HepG2 (cell line): ENCODE measurements at regions not wholly inside any gene's neighbourhood (a gene's known extent, or its start where the extent isn't known, plus 50 kb on each side); places are given as distances from the start of the nearest gene placed in this dataset.
A peak's percentile ranks its signal among the peaks of the same experiment; 100 is the strongest.

Source experiments
- ATAC-seq: fragments of 200-7000 bp; cut with Tn5 transposase; 3 replicates; pipeline ENCODE4 v1.9.1; 2020; ENCODE audit warnings: mild to moderate bottlenecking, moderate library complexity
- BruUV-seq: library from RNA; stranded (reverse); fragments of 400-500 nt; replicated peaks from 2 replicates; lab custom pipeline; 2021; lab: Mats Ljungman, UMichigan
- CTCF ChIA-PET: fragments of 300-600 bp; formaldehyde crosslinking; extraction: SDS; loops from one replicate; lab custom pipeline; 2021; ENCODE audit warnings: low total read pairs, inconsistent platforms, low intra/inter-chr PET ratio; lab: Yijun Ruan, JAX
- POLR2A ChIA-PET: fragments of 350-600 bp; sonication (Branson Sonifier 250); formaldehyde crosslinking; loops from one replicate; lab custom pipeline; 2020; ENCODE audit warnings: antibody characterized with exemption, inconsistent platforms; lab: Yijun Ruan, JAX
- DNase-seq: peaks from one replicate; pipeline ENCODE4 v3.0.0-alpha.2; 2015; ENCODE audit warnings: low spot score
- FAIRE-seq: peaks from 3 replicates; lab custom pipeline; 2011; peaks lifted over from hg19 to GRCh38; lab: Jason Lieb, UNC
- H2AFZ ChIP-seq: one replicate; pipeline ENCODE4 v1.6.1; 2011; ENCODE audit warnings: low read length, inconsistent platforms
- H3K27ac ChIP-seq: fragments of 300-600 bp; 3 replicates; pipeline ENCODE4 v1.8.0; 2011; ENCODE audit warnings: mixed run types, mild to moderate bottlenecking, mixed read lengths, low read length, inconsistent platforms; ENCODE audit not compliant: insufficient read depth; ENCODE audit errors: extremely low read length
- H3K27me3 ChIP-seq, 2 experiments: fragments of 200-600 bp in 1 of 2; 2 replicates in 1 of 2; 3 replicates in 1 of 2; pipeline versions ENCODE4 v1.6.0 to v1.8.0; 2011; ENCODE audit warnings: low read length in 2 of 2, mild to moderate bottlenecking in 2 of 2, moderate library complexity in 2 of 2, inconsistent platforms in 1 of 2; ENCODE audit not compliant: insufficient read depth in 2 of 2, control insufficient read depth in 1 of 2
- H3K36me3 ChIP-seq, 2 experiments: fragments of 200-600 bp in 1 of 2; replicated peaks in 1 of 2; 2 replicates in 1 of 2; 3 replicates in 1 of 2; pipeline versions ENCODE4 v1.5.1 to v1.8.0; 2011; ENCODE audit warnings: low read length in 2 of 2, inconsistent platforms in 1 of 2; ENCODE audit not compliant: insufficient read depth in 2 of 2, control insufficient read depth in 1 of 2
- H3K4me1 ChIP-seq: 2 replicates; pipeline ENCODE4 v1.5.1; 2012; ENCODE audit warnings: low read length, inconsistent platforms; ENCODE audit not compliant: insufficient read depth
- H3K4me2 ChIP-seq: 2 replicates; pipeline ENCODE4 v1.6.0; 2011; ENCODE audit warnings: low read depth, low read length, inconsistent platforms
- H3K4me3 ChIP-seq, 3 experiments: fragments of 200-600 bp in 1 of 3; sonication (generic), shearing (Covaris generic) in 1 of 3; replicated peaks in 1 of 3; 2 replicates each; pipeline ENCODE4 v1.5.1; 2011 to 2016; ENCODE audit warnings: low read length in 3 of 3, inconsistent platforms in 2 of 3, low read depth in 2 of 3, mild to moderate bottlenecking in 2 of 3, control low read depth in 1 of 3, mixed read lengths in 1 of 3; ENCODE audit not compliant: insufficient read depth in 1 of 3
- H3K79me2 ChIP-seq: one replicate; pipeline ENCODE4 v1.6.1; 2011; ENCODE audit warnings: low read length, inconsistent platforms; ENCODE audit not compliant: insufficient read depth
- H3K9ac ChIP-seq: 2 replicates; pipeline ENCODE4 v1.6.0; 2011; ENCODE audit warnings: mild to moderate bottlenecking, low read depth, low read length, inconsistent platforms; ENCODE audit not compliant: insufficient read depth
- H3K9me3 ChIP-seq: 2 replicates; pipeline ENCODE4 v1.5.1; 2012; ENCODE audit warnings: mild to moderate bottlenecking, low read length
- H4K20me1 ChIP-seq: 2 replicates; pipeline ENCODE4 v1.6.0; 2011; ENCODE audit warnings: inconsistent platforms, mild to moderate bottlenecking, low read length, moderate library complexity; ENCODE audit not compliant: insufficient read depth
- AKAP8 ChIP-seq: sonication (generic); formaldehyde crosslinking; IDR thresholded peaks from 2 replicates; pipeline ENCODE4 v1.5.1; 2020; ENCODE audit warnings: mild to moderate bottlenecking, missing genetic modification reagents
- ISX ChIP-seq: sonication (generic); formaldehyde crosslinking; conservative IDR thresholded peaks from 2 replicates; pipeline ENCODE4 v1.5.0; 2020; ENCODE audit warnings: missing genetic modification reagents
- KAT7 ChIP-seq: IDR thresholded peaks from 2 replicates; pipeline ENCODE4 v1.6.1; 2018; ENCODE audit warnings: borderline replicate concordance, missing compliant biosample characterization
- KMT2B ChIP-seq: IDR thresholded peaks from 2 replicates; pipeline ENCODE4 v1.6.1; 2016; ENCODE audit warnings: missing genetic modification reagents, missing compliant biosample characterization
- SALL2 ChIP-seq: sonication (generic); formaldehyde crosslinking; IDR thresholded peaks from 2 replicates; pipeline ENCODE4 v1.8.1; 2023; ENCODE audit warnings: mild to moderate bottlenecking, missing genetic modification reagents, inconsistent platforms
- WIZ ChIP-seq: sonication (generic); formaldehyde crosslinking; IDR thresholded peaks from 2 replicates; pipeline ENCODE4 v1.5.1; 2020; ENCODE audit warnings: mild to moderate bottlenecking, missing genetic modification reagents
- YEATS2 ChIP-seq: sonication (generic); formaldehyde crosslinking; IDR thresholded peaks from 2 replicates; pipeline ENCODE4 v1.4.0; 2020; ENCODE audit warnings: missing genetic modification reagents, borderline replicate concordance
- WGBS: methylation state at CpG from one replicate; pipeline ENCODE4 v1.1.6; 2017; ENCODE audit warnings: low lambda C conversion rate; 5-methylcytosine and 5-hydroxymethylcytosine counted together
- in situ Hi-C: cut with HindIII; loops from 2 replicates; pipeline ENCODE4 v1.10.0; 2017; ENCODE audit warnings: low pct_unique_long_range_greater_than_20kb; ENCODE audit not compliant: extremely low pct_ligation_motif_present
- intact Hi-C: fragments of 100-400 bp; cut with micrococcal nuclease; formaldehyde crosslinking; loops from one replicate; pipeline ENCODE4 v1.10.0; 2022; ENCODE audit not compliant: unreplicated experiment
- TF ChIP-seq, protein P1 (sequence below): IDR thresholded peaks from 2 replicates; pipeline ENCODE4 v1.6.1; 2012; ENCODE audit warnings: inconsistent platforms
- TF ChIP-seq, protein P2 (sequence below): sonication (generic); formaldehyde crosslinking; IDR thresholded peaks from 2 replicates; pipeline ENCODE4 v1.4.0; 2020; ENCODE audit warnings: mild to moderate bottlenecking, missing genetic modification reagents
- TF ChIP-seq, protein P3 (sequence below): sonication (generic); formaldehyde crosslinking; IDR thresholded peaks from 2 replicates; pipeline ENCODE4 v1.4.0; 2020; ENCODE audit warnings: missing genetic modification reagents
- TF ChIP-seq, protein P4 (sequence below): sonication (generic); formaldehyde crosslinking; IDR thresholded peaks from 2 replicates; pipeline ENCODE4 v1.9.0; 2021; ENCODE audit warnings: missing genetic modification reagents, borderline replicate concordance

DNA sequence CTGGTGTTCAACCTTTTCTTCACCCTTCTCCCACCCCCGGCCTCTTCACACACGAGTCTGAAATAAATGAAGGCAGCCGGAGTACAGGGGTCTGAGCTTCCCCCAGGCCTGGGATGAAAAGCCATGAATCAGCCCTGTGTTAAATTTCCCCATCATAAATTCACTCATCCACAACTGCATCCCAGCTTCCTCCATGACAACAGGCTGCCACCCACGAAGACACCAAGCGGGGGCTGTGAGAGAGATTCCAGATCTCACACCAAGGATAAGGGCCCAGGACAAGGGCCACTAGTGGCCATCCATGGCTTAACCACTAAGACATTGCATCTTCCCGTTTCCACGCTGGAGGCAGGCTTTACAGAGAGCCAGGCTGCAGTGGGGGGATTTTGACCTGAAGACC is 93.9 kb upstream of the NCOR2 start:
- intact Hi-C loops: no loop called here
- Histone ChIP-seq H3K27ac (no peak overlapping the region), H4K20me1 (no peaks in the 10 kb centered on the region), H3K79me2 (no peaks in the 10 kb centered on the region), H2AFZ (no peak overlapping the region)
- ATAC-seq: peak; percentile 57
- POLR2A ChIA-PET: no interaction called here
- in situ Hi-C loops: no loop called here
- no TSS peak for BruUV-seq
- TF ChIP-seq, protein P1, sequence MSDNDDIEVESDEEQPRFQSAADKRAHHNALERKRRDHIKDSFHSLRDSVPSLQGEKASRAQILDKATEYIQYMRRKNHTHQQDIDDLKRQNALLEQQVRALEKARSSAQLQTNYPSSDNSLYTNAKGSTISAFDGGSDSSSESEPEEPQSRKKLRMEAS: no peak
- TF ChIP-seq, all 625 proteins: peak for 0
- H3K9me3 ChIP-seq: no peaks in the 10 kb centered on the region
- WGBS: 40% methylated on average over 7 of the region's 7 CpGs
- peaks cover 4 to 54% of the 10 kb centered on the region in 2 experiments; a peak in 4 of 5 replicates for H3K27me3 ChIP-seq
- no peak overlapping the region for H3K4me2 ChIP-seq
- no peak for FAIRE-seq
- H3K36me3 ChIP-seq: no peaks in the 10 kb centered on the region
- CTCF ChIA-PET: no interaction called here
- no peak overlapping the region for H3K4me3 ChIP-seq
- DNase-seq: no peak
- H3K4me1 ChIP-seq: 0 out of 2 replicates have a peak, but pooled peaks cover 12% of the 10 kb centered on the region
- no peak overlapping the region for H3K9ac ChIP-seq

DNA sequence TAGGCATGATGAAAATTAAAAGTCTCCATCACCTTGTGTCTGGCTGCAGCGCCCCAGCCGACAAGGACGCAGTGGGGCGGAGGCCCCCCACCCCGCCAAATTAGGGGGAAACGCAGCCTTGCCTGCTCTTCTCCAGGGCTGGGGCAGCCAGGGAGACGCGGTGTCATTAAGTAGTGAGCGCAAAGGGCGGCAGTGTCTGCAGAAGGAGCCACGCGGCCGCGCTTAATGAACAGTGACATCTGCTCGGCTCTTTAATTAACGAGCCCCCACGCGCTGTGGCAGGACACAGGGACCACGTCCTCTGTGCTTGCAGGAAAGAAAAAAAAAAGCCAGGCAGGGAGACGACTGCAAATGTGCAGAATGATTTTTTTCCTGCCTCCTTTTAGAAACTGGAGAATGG is 93.4 kb upstream of the NCOR2 start:
- FAIRE-seq: no peak
- POLR2A ChIA-PET: no interaction called here

More for the DNA sequence above, 93.4 kb upstream of the NCOR2 start:
- Histone ChIP-seq H3K4me1 (0 out of 2 replicates have a peak, but pooled peaks cover 16% of the 10 kb centered on the region), H2AFZ (no peak overlapping the region), H3K36me3 (no peaks in the 10 kb centered on the region), H3K79me2 (no peaks in the 10 kb centered on the region), H4K20me1 (no peaks in the 10 kb centered on the region), H3K9ac (no peak overlapping the region), H3K27ac (no peak overlapping the region), H3K27me3 (peaks cover 4 to 50% of the 10 kb centered on the region in 2 experiments; a peak in 4 of 5 replicates), H3K4me3 (no peak overlapping the region), H3K9me3 (no peaks in the 10 kb centered on the region), H3K4me2 (no peak overlapping the region)
- CTCF ChIA-PET: no interaction called here
- no peak for TF ChIP-seq SALL2 (CRISPR knock-in tag)
- TF ChIP-seq, protein P2, sequence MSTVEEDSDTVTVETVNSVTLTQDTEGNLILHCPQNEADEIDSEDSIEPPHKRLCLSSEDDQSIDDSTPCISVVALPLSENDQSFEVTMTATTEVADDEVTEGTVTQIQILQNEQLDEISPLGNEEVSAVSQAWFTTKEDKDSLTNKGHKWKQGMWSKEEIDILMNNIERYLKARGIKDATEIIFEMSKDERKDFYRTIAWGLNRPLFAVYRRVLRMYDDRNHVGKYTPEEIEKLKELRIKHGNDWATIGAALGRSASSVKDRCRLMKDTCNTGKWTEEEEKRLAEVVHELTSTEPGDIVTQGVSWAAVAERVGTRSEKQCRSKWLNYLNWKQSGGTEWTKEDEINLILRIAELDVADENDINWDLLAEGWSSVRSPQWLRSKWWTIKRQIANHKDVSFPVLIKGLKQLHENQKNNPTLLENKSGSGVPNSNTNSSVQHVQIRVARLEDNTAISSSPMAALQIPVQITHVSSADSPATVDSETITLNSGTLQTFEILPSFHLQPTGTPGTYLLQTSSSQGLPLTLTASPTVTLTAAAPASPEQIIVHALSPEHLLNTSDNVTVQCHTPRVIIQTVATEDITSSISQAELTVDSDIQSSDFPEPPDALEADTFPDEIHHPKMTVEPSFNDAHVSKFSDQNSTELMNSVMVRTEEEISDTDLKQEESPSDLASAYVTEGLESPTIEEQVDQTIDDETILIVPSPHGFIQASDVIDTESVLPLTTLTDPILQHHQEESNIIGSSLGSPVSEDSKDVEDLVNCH (CRISPR knock-in tag): no peak
- no peak for TF ChIP-seq WIZ (CRISPR knock-in tag)
- TF ChIP-seq KAT7 (CRISPR knock-in tag): no peak
- no peak for TF ChIP-seq ISX (CRISPR knock-in tag)
- TF ChIP-seq, protein P3, sequence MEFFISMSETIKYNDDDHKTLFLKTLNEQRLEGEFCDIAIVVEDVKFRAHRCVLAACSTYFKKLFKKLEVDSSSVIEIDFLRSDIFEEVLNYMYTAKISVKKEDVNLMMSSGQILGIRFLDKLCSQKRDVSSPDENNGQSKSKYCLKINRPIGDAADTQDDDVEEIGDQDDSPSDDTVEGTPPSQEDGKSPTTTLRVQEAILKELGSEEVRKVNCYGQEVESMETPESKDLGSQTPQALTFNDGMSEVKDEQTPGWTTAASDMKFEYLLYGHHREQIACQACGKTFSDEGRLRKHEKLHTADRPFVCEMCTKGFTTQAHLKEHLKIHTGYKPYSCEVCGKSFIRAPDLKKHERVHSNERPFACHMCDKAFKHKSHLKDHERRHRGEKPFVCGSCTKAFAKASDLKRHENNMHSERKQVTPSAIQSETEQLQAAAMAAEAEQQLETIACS: no peak
- TF ChIP-seq KMT2B (CRISPR knock-in tag): no peak
- TF ChIP-seq YEATS2 (CRISPR knock-in tag): no peak
- no peak for TF ChIP-seq AKAP8 (CRISPR knock-in tag)
- TF ChIP-seq, protein P4, sequence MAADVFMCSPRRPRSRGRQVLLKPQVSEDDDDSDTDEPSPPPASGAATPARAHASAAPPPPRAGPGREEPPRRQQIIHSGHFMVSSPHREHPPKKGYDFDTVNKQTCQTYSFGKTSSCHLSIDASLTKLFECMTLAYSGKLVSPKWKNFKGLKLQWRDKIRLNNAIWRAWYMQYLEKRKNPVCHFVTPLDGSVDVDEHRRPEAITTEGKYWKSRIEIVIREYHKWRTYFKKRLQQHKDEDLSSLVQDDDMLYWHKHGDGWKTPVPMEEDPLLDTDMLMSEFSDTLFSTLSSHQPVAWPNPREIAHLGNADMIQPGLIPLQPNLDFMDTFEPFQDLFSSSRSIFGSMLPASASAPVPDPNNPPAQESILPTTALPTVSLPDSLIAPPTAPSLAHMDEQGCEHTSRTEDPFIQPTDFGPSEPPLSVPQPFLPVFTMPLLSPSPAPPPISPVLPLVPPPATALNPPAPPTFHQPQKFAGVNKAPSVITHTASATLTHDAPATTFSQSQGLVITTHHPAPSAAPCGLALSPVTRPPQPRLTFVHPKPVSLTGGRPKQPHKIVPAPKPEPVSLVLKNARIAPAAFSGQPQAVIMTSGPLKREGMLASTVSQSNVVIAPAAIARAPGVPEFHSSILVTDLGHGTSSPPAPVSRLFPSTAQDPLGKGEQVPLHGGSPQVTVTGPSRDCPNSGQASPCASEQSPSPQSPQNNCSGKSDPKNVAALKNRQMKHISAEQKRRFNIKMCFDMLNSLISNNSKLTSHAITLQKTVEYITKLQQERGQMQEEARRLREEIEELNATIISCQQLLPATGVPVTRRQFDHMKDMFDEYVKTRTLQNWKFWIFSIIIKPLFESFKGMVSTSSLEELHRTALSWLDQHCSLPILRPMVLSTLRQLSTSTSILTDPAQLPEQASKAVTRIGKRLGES (CRISPR knock-in tag): no peak
- no peak for ATAC-seq
- intact Hi-C loops: no loop called here
- WGBS: 62% methylated on average over 20 of the region's 20 CpGs
- no peak for DNase-seq
- no TSS peak for BruUV-seq
- in situ Hi-C loops: no loop called here
